ENCODE measurements at regions not wholly inside any gene's neighbourhood (a gene's known extent, or its start where the extent isn't known, plus 50 kb on each side); places are given as distances from the start of the nearest gene placed in this dataset.

GRCh38 chrX:69253821-69254220 lies 88.6 kb upstream of the PJA1 start:
- TF ChIP-seq, protein P1, sequence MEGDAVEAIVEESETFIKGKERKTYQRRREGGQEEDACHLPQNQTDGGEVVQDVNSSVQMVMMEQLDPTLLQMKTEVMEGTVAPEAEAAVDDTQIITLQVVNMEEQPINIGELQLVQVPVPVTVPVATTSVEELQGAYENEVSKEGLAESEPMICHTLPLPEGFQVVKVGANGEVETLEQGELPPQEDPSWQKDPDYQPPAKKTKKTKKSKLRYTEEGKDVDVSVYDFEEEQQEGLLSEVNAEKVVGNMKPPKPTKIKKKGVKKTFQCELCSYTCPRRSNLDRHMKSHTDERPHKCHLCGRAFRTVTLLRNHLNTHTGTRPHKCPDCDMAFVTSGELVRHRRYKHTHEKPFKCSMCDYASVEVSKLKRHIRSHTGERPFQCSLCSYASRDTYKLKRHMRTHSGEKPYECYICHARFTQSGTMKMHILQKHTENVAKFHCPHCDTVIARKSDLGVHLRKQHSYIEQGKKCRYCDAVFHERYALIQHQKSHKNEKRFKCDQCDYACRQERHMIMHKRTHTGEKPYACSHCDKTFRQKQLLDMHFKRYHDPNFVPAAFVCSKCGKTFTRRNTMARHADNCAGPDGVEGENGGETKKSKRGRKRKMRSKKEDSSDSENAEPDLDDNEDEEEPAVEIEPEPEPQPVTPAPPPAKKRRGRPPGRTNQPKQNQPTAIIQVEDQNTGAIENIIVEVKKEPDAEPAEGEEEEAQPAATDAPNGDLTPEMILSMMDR (IDR thresholded peaks at IDR 0.05; ENCODE audit: low read depth, low read length), result no peak
- TF ChIP-seq EZH2phosphoT487 (IDR thresholded peaks at IDR 0.05; ENCODE audit: low read depth), result no peak

Data from OCI-LY3 (cell line).